AG10803 (cell line): ENCODE measurements at regions not wholly inside any gene's neighbourhood (a gene's known extent, or its start where the extent isn't known, plus 50 kb on each side); places are given as distances from the start of the nearest gene placed in this dataset.

ENCODE experiments used
- DNase-seq: peaks from one replicate; pipeline ENCODE4 v3.0.0; 2010; ENCODE audit warnings: low read depth
- H3K4me3 ChIP-seq: 2 replicates; pipeline ENCODE4 v1.5.1; 2011; ENCODE audit warnings: mild to moderate bottlenecking, low read length, control low read depth
- TF ChIP-seq, protein P1 (sequence below): conservative IDR thresholded peaks from 2 replicates; pipeline ENCODE4 v1.5.1; 2011; ENCODE audit warnings: mild to moderate bottlenecking, low read length, control low read depth, inconsistent platforms

DNA sequence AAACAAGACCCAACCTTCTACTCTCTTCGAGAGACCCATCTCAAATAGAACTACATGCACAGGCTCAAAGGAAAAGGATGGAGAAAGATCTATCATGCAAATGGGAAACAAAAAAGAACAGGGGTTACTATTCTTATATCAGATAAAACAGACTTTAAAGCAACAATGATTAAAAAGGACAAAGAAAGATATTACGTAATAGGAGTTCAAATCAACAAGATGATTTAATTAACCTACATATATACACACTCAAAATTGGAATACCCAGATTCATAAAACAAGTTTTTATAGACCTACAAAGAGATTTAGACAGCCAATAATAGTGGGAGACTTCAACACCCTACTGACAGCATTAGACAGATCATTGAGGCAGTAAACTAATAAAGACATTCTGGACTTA is 536.6 kb upstream of the RAG2 start:
- no peak for DNase-seq
- TF ChIP-seq, protein P1, sequence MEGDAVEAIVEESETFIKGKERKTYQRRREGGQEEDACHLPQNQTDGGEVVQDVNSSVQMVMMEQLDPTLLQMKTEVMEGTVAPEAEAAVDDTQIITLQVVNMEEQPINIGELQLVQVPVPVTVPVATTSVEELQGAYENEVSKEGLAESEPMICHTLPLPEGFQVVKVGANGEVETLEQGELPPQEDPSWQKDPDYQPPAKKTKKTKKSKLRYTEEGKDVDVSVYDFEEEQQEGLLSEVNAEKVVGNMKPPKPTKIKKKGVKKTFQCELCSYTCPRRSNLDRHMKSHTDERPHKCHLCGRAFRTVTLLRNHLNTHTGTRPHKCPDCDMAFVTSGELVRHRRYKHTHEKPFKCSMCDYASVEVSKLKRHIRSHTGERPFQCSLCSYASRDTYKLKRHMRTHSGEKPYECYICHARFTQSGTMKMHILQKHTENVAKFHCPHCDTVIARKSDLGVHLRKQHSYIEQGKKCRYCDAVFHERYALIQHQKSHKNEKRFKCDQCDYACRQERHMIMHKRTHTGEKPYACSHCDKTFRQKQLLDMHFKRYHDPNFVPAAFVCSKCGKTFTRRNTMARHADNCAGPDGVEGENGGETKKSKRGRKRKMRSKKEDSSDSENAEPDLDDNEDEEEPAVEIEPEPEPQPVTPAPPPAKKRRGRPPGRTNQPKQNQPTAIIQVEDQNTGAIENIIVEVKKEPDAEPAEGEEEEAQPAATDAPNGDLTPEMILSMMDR: no peak
- no peak overlapping the region for H3K4me3 ChIP-seq

DNA sequence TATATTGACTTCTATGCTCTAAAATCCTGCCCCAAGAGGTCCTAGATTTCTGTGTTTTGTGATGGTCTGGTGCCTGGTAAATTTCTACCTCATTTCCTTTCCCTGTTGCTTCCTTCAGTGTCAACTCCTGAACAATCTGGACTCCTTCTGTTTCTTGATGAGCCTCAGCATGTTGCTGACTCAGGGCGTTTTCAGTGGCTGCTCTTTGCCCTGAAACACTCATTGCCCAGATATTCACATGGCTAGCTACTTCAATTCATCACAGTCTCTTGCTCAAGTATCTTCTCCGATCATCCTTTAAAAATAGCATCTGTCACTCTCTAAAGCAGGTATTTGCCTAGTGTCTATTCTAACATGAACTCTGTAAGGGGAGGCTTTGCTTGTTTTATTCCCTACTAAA is 526.3 kb upstream of the RAG2 start:
- no peak for DNase-seq
- TF ChIP-seq, protein P1: no peak
- no peak overlapping the region for H3K4me3 ChIP-seq

GRCh38 chr11:37115963-37116362 is 517.9 kb upstream of the RAG2 start:
- no peak overlapping the region for H3K4me3 ChIP-seq
- TF ChIP-seq, protein P1: no peak
- no peak for DNase-seq

DNA sequence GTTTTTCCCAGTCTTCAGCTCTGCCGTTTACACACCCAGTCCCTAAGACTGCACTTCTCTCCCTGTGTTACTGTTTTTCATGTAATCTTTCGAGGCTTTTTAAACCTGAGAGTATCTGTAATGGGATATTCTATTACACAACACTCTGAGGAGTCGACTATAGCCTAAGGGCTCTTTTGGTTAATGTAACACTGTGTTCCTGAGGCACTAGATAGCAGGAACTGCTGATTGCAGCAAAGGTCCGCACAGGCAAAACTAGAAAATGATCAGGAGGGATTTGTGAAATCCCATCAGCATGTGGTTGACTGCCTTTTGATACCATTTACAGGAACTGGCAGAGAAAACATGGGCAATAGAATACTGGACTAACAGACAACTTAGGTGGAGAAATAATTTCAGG is 512.3 kb upstream of the RAG2 start:
- no peak overlapping the region for H3K4me3 ChIP-seq
- DNase-seq: no peak
- TF ChIP-seq, protein P1: no peak

- no peak overlapping the region for H3K4me3 ChIP-seq
- no peak for DNase-seq
- TF ChIP-seq, protein P1: no peak
Measured at GRCh38 chr11:37109286-37109585, 511.2 kb upstream of the RAG2 start.

DNA sequence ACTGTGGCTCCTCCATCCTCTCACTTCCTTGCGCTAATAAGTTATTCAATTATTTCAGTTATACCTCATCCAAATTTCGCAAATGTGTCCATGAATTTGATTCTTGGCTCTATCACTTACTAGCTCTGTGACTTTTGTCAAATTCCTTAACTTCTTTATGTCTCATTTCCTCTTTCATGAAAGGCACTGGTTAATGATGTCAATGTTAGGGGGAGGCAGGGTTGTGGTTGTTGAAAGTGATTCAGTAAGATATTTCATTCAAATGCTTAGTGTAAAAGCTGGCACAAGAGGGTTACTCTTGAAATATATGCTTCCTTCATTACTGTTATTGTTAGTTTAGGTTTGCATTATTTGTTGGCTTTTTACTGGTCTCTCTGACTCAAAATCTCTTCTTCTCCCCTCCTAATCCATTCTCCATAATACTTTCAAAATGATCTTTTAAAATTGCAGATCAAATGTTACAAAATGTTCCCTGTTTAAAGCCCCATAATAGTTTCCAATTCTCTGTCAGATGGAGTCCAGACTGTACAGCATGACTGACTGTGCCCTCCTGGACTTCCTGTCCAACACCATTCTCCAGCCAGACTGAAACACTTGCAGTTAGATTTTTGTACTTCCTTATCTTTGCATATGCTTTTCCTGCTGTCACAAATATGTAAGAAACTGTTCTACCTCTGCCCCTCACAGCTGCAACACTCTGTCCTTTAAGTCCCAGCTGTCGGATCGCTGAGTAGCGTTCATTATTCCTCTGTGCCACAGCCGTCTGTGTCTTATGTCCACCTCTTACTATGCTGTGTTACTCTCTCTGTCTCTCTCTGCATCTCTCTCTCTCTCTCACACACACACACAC is 510.6 kb upstream of the RAG2 start:
- DNase-seq: no peak
- TF ChIP-seq, protein P1: no peak
- no peak overlapping the region for H3K4me3 ChIP-seq

DNA sequence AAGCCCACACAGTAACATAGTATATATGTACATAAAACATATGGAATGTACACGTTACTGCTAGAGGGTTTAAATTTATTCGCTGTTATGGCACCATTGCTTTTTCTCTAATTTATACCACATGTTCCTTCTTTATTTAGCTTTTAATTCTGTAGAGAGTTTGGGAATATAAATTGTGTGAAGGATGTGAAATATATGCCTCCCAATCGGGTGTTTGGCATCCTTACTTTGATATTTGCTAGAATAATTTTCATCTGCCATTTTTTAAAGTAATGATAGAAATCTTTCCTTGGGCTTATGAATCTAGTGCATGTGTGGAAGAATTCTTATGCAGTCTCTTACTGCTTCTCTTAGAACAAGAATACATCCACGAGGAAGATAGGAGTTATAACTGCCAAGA is 509.8 kb upstream of the RAG2 start:
- TF ChIP-seq, protein P1: no peak

More for the DNA sequence above, 509.8 kb upstream of the RAG2 start:
- DNase-seq: no peak
- no peak overlapping the region for H3K4me3 ChIP-seq
